NCI-H1436 treated with DMSO at 0.1 percent for 48 hours (cell line): ENCODE measurements at regions not wholly inside any gene's neighbourhood (a gene's known extent, or its start where the extent isn't known, plus 50 kb on each side); places are given as distances from the start of the nearest gene placed in this dataset.
"Not testable (repeated sequence)": the region's sequence is repeated elsewhere in the genome, so short reads cannot be mapped to it uniquely, and the experiment has no call there.

ENCODE experiments used
- DNase-seq: peaks from one replicate; lab custom pipeline; 2025; lab: John Stamatoyannopoulos, UW

- no peak for DNase-seq
Observed at GRCh38 chr14:28247491-28247890, 519.1 kb upstream of the FOXG1 start.

- not testable (repeated sequence) for DNase-seq
Observed at GRCh38 chr14:28252124-28252523, 514.5 kb upstream of the FOXG1 start.

GRCh38 chr14:28254768-28255167, 511.8 kb upstream of the FOXG1 start:
- no peak for DNase-seq

GRCh38 chr14:28264306-28264705, 502.3 kb upstream of the FOXG1 start:
- DNase-seq, result no peak

GRCh38 chr14:28272270-28272669, 494.3 kb upstream of the FOXG1 start:
- DNase-seq, result no peak

GRCh38 chr14:28280530-28280929, 486.1 kb upstream of the FOXG1 start:
- DNase-seq, result no peak

GRCh38 chr14:28280997-28281598, 485.5 kb upstream of the FOXG1 start:
- DNase-seq, result no peak

- no peak for DNase-seq
Observed at GRCh38 chr14:28284546-28285300, 481.9 kb upstream of the FOXG1 start.

- no peak for DNase-seq
Observed at GRCh38 chr14:28294834-28295440, 471.6 kb upstream of the FOXG1 start.

GRCh38 chr14:28297559-28297958, 469.0 kb upstream of the FOXG1 start:
- no peak for DNase-seq

GRCh38 chr14:28298156-28298555, 468.4 kb upstream of the FOXG1 start:
- DNase-seq, result no peak

- no peak for DNase-seq
Observed at GRCh38 chr14:28299227-28299626, 467.4 kb upstream of the FOXG1 start.

GRCh38 chr14:28300356-28300755, 466.2 kb upstream of the FOXG1 start:
- no peak for DNase-seq

- no peak for DNase-seq
Observed at GRCh38 chr14:28301179-28301578, 465.4 kb upstream of the FOXG1 start.

- no peak for DNase-seq
Observed at GRCh38 chr14:28303248-28303647, 463.3 kb upstream of the FOXG1 start.

GRCh38 chr14:28305938-28306337, 460.6 kb upstream of the FOXG1 start:
- DNase-seq, result no peak

GRCh38 chr14:28307506-28307905, 459.1 kb upstream of the FOXG1 start:
- no peak for DNase-seq

- DNase-seq, result no peak
Observed at GRCh38 chr14:28308734-28309133, 457.9 kb upstream of the FOXG1 start.

- DNase-seq, result not testable (repeated sequence)
Observed at GRCh38 chr14:28317890-28318675, 448.5 kb upstream of the FOXG1 start.

GRCh38 chr14:28321475-28322244, 444.9 kb upstream of the FOXG1 start:
- no peak for DNase-seq

GRCh38 chr14:28323366-28323765, 443.2 kb upstream of the FOXG1 start:
- DNase-seq, result no peak
